HG03103 (cell line): ENCODE measurements at regions not wholly inside any gene's neighbourhood (a gene's known extent, or its start where the extent isn't known, plus 50 kb on each side); places are given as distances from the start of the nearest gene placed in this dataset.
"Not testable (repeated sequence)": the region's sequence is repeated elsewhere in the genome, so short reads cannot be mapped to it uniquely, and the experiment has no call there.

Experiments used
- ATAC-seq: cut with Tn5 transposase; IDR thresholded peaks from one replicate; pipeline ENCODE4 v1.9.1; 2021; ENCODE audit warnings: low read depth; ENCODE audit not compliant: unreplicated experiment

DNA sequence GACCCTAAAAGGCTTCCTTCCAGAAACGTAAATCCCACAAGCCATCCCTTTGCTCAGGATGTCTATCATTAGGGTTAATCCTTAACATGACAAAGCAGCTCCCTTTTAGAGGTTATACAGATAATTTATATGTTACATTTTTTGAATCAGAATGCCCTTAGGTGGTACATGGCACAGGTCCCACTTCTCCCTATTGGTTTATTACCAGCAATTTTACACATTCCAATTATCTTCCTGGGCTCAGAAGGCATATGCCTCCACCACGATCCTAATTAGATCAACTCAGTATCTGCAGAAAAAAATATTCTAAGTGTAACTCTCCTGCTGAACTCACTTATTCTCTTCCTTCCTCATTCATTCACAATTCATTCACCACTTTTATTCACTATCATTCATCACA is 507.0 kb upstream of the MAP2 start:
- no peak for ATAC-seq

DNA sequence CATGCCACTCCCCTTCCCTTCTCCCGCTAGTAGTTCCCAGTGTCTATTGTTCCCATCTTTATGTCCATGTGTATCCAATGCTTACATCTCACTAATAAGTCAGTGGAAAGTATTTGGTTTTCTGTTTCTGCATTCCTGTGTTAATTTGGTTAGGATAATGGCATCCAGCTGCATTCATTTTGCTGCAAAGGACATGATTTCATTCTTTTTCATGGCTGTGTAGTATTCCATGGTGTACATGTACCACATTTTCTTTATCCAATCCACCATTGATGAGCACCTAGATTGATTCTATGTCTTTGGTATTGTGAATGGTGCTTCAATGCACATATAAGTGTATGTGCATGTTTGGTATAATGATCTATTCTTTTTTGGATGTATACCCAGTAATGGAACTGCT is 502.5 kb upstream of the MAP2 start:
- not testable (repeated sequence) for ATAC-seq

DNA sequence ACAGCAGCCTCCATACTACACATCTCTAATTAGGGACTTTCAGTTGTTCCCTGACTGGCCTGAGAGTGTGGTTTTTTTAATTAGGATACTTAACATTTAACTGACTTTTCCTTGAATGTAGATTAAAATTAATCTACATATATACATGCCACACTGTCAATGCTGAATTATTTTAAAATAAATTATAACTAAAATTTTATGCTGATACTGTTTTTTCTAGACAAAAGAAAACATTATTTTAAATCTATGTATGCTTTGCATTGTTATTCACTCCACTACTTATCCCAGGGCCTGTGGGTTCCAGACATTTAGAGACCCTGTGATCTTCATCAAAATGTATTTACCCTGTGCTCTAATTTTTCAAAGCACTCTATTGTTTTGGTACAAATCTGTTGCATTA is 496.0 kb upstream of the MAP2 start:
- no peak for ATAC-seq

DNA sequence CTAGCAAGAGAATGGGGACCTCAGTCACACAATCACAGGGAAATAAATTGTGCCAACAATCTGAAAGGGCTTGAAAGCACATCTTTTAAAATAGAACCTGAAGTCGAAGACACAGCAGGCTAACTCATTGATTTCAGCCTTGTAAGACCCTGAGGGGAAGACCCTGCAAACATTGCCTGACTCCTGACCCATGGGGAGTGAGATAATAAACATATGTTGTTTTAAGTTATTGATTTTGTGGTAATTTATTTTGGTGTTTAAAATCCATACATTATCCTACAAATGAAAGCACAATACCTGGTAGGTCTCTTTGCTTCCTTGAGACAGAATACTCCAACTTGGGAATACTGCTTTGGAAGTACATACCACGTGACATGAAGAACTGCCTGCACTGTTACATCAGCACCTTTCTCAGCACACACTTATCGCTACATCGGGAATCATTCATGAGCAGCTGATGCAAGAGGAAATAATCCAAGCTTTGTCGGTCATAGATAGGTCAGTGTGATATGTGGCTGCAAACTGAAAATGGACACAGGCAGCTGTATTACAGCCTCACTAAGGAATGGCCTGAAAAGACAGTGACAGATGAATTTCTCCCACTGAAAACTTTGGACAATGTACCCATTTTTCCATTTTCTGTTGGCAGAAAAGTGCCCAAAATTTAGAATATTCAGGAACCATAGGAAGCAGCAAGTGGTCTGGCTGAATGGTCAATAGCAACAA is 494.5 kb upstream of the MAP2 start:
- ATAC-seq: no peak

DNA sequence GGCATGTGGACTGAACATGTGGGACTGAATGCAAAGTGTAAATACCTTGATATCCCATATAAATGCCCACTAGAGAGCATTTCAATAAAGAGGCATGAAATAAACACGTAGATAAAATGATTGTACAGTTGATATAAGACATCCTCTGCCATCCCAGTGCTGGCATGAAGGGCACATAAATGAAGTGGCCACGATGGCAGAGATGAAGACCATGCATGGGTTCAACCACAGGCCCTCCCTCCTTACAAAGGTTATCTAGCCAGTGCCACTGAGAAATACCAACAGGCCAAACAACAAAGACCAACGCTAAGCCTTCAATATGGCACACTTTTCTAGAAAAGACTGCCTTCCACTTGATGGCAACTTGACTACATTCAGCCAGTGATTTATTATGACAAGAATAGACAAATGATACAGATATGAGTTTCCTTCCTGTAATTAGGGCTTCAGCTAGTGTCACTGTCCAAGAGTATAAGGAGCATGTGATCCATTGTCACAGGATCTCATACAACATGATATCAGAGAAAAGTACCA is 493.9 kb upstream of the MAP2 start:
- ATAC-seq: no peak

DNA sequence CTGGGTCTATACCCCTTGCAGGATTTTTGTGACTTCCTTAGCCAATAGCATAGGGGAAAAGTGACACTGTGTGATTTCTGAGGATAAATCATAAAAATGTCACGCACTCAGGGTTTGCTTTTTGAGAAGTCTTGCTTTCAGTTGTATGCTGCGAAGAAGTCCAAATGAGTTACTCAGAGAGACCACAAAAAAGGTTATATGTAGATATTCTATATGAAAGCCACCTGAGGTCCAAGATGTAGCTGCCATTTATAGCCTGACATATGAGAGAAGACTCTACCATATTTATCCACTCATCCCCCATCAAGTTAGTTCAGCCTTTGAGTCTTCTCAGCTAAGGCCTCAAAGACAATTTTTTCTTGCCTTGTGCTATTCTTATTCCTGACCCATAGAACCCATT is 488.3 kb upstream of the MAP2 start:
- no peak for ATAC-seq

DNA sequence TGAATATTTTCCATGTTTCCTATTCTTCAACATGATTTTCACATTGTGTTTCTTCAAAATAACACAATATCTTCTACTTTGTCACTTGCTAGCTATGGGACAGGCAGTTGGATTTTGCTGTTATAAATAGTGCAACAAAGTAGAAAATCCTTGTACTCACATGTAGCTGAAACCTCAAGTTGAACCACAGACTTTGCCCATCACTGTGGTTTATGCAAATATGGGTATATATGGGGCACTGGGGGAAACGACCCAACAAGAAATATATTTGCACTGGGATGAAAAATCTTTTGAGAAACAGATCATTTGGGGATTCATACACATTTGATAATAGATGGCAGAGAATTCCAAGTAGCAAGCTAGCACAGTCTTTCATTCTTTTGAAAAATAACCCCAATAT is 486.3 kb upstream of the MAP2 start:
- no peak for ATAC-seq

DNA sequence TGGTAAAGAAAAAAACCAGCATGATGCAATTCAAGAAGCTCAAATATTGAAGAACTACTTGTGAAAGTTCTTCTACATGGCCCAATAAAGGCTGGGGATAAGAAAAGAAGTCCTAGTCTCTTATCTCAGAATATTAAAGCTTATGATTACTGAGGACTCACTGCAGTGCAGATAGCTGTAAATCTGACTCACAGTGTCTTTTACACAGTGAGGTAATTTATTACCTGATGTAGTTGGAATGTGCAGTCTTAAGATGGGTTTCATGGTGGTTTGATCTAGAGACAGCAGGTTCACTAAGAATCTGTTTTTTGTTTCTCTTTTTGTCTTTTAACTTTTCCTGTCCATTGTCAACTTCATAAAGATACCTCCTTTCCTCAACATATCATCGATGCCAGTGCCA is 484.0 kb upstream of the MAP2 start:
- no peak for ATAC-seq

DNA sequence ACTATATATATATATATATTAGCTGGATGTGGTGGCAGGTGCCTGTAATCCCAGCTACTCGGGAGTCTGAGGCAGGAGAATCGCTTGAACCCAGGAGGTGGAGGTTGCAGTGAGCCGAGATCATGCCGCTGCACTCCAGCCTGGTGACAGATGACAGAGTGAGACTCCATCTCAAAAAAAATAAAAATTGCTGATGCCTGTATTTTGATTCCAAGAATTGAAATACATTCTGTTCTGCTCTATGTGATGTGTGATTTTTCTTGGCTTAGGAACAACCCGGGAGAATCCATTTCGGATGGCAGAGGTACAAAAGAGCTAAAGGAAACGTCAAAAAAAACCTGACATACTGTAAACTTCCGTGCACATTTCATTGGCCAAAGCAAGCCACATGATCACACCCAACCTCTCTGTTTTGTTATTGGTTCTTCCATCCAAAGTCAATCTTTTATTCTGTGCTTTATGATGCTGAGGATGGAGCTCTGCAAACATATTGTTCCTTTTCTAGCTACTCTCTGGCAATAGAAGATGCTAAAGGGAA is 478.1 kb upstream of the MAP2 start:
- no peak for ATAC-seq

DNA sequence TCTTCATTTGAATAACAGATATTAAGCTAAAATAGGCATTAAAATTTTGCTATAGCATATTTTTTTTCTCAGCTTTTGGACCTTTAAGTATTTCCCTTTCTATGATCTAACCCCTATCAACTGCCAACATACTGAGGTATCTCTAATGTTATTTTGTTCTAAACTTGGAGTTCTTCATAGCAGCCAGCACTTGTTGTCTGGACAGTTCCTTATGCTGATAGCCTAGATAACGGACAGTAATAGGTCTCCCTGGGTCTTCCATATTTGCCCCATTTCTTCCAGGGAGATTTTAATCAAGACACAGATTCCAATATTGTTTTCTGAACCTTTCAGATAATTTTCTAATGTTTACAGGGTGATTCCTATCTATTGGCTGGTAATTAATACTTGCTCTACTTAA is 475.8 kb upstream of the MAP2 start:
- ATAC-seq: no peak

DNA sequence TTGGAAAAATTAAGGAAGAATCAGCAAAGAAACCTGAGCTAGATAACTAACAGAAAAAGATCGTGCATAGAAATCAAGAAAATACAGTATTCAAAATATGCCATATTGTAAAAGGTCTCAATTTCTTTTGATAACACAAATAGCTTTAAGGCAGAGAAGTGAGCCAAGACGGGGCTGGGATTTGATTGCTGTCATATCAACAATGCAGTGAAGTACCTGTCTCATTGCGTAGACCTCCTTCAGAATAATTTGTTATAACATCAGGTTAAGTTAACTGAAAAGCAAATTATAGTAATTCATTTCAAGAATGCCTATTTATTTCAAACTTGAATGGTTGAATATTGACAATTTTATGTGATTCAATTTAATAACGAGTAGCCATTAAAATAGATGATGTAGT is 453.8 kb upstream of the MAP2 start:
- no peak for ATAC-seq

DNA sequence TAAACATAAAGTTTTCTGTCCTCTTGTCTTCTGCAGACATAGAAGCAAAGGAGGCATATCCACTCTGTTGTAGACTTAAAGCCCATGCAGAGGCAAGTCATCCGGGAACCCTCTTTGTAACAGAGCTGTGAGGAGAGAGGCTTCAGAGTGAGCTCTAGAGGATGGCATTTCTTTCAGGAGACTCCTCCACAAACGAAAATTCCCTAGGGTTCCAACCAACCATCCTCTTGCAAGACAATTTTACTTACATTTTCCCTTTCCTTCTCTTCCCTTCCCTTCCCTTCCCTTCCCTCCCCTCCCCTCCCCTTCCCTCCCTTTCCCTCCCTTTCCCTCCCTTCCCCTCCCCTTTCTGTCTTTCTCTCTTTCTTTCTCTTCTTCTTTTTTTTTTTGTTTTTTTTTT is 446.3 kb upstream of the MAP2 start:
- ATAC-seq: no peak

DNA sequence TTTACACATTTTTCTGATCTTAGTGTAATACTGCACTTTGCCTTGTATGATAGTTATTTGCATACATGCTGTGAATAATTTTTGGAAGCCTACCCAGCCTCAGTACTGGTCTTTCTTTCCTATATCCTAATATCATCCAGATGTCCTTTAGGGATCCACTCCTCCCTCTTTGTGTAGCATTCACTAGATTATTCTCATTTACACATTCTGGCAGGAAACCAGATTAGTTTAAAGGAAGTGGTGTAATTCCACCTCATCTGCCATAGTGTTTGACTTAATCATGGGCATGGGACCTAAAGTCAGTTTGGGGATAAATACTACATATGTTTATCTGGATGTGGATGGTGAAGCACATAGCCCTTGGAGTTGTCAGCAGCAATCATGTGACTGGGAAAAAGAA is 444.9 kb upstream of the MAP2 start:
- no peak for ATAC-seq

DNA sequence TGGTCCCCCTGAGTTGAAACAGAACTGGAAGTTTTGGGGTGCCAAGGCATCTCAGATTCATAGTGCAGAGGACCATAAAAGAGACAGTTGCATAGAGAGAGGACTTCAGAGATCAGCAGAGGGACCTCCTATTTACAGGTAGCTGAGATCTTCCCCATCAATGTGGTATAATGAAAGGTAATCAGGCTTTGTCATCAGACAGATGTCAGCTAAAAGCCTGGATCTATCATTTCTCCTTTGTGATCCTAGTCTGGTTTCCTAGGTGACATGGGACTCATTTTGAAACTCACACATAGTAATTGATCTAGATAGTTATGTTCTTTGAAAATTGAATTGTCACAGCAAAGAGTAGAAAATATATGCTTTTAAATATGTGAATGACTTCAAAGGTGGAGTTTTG is 443.5 kb upstream of the MAP2 start:
- ATAC-seq: no peak

DNA sequence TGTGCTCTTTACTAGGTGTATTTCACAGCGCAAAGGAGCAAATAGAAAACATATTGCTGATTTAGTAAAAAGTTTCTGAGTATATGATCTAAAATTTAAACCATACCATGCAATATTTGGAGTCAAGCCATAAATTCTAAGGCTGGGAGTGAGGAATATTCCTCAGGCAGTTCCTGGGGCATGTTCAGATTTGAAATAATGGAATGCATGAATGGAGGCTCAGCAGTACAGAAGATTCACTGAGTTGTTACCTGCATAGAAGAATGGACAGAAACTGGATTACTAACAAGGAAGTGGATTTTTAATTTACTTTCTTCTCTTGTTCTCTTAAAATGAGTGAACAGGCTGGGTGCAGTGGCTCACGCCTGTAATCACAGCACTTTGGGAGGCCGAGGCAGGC is 441.0 kb upstream of the MAP2 start:
- ATAC-seq: no peak

DNA sequence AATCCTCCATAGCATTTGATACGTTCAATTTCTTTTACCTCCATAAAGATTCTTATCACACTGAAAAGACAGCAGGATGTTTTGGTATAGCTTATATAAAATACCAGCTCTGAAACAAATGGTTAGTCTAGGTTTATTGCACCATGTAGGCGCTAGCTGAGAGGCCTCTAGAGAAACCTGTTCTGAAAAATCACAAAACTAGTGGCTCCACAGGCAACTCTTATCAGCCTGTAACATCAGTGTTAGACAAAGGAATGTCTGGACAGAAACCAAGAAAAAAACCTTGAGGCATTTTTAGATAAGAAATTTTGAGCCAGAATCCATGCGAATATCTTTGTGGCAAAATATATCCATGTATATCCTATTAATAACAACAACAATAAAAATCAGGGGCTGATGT is 440.4 kb upstream of the MAP2 start:
- no peak for ATAC-seq

DNA sequence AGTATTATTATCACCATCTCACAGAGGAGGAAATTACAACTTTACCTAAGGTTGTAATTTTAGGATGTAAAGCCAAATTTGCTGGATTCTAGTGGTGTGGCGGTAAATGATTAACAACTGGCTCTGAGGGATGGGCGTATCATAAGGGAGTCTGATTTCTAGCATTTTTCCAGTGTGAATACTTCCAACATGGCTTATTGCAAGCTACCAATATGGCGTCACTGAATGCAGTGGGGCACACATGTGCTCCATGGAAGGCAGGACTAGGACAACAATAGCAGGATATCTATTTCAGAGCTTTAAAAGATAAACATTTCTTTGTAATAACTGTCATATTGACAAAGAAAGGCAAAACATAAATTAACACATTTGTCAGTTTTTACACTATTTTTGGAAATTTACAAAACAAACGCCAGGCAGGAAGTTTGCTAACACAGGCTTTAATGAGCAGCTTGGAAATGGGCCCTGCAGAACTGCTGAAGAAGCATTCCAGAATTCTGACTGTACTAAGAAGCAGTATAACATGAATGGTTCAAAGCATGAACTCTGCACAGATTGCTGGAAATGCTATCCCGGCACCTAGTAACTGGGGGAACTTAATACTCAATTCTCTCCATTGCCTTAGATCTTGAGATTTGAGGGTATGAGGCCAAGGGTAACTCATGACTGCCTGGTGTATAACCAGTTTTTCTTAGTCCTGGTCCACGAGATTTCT is 439.3 kb upstream of the MAP2 start:
- ATAC-seq: no peak

DNA sequence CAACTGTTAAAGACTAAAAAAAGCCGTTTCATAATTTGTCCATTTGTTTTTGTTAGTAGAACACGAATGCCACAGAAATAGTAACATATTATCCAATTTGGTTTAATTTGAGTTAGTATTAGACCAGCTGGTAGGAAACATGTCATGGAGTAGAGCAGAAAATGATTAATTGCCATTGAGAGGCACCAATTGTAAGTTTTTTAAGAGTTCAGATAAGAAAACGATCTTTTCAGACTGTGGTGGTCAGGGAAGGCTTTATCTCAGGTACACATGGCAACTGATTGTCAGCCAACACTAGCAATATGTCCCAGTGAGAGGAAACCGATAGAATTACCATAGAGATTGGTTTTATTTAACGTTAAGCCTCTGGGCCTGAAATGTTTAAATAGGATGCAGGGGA is 438.2 kb upstream of the MAP2 start:
- ATAC-seq: no peak

DNA sequence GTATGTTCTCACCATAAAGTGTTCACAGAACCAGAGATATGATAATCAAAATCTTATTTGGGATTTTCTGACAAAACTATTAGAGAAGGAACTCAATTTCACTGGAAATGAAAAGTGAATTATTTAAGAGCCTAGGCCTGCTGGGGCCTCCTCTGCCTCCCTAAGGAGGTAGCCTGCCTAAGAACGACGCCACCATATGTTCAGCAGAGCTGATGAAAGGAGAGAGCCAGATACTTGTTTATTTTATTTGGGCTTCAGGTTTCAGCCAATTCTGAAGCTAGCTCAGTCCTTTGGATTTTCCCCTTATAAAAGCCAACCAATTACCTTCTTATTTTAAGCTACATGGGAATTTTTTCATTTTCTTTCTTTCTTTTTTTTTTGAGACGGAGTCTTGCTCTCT is 433.1 kb upstream of the MAP2 start:
- no peak for ATAC-seq

DNA sequence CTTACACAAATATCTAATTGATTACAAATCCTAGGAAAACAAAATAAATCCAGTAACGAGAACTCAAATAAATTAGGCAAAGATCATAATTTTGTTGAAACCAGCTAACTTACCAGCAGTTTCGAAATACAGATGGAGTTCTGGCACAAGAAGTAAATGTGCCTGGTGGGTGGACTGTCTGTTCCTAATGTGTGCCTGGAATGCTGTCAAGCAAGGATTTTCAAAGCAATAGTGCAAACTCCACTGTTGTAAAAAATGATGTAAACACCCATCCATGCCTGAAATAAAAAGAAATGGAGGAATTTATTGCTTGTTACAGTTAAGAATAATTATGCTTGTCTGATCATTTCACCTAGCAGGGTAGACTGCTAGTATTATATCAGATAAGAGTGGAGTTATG is 423.9 kb upstream of the MAP2 start:
- ATAC-seq: no peak

DNA sequence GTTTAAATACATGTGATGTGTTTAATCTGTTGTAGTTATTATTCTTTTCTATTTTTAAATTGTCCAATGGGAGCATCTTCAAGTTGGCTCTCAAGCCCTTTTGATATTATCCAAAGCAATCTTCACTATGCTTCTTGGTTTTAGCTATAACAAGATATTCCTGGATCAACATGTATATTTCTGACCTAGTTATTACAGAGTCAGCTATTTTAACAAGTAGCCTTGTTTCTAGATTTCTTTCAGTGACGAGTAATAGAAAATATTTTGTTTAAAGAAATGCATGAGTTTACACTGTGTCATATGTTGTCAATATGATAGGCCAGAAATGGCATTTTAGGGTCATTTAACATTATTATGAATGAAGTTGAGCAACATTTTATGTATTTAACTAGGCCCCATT is 421.8 kb upstream of the MAP2 start:
- no peak for ATAC-seq

DNA sequence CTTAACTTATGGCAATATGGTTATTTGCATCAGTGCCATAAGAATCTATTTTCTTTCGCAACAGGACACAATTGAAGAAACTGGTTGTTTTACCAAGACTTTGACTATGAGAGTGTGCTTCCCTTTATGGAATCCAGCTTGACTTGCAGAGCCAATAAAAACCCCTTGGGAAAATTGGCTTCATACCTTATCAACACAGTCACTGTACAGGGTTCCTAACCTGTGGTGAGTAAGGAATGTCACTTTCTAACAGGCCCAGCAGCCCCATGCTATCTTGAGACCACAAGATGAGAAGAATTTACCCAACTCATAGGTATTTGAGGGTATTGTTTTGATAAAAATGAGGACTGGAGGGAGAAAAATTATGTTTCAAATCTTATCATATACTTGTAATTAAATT is 418.5 kb upstream of the MAP2 start:
- no peak for ATAC-seq
